Endothelial cell of umbilical vein (primary cell): ENCODE measurements at regions not wholly inside any gene's neighbourhood (a gene's known extent, or its start where the extent isn't known, plus 50 kb on each side); places are given as distances from the start of the nearest gene placed in this dataset.
"Not testable (repeated sequence)": the region's sequence is repeated elsewhere in the genome, so short reads cannot be mapped to it uniquely, and the experiment has no call there.

ENCODE experiments used
- BruUV-seq: library from RNA; stranded (reverse); fragments of 400-500 nt; replicated peaks from 2 replicates; lab custom pipeline; 2021; lab: Mats Ljungman, UMichigan
- CTCF ChIA-PET: fragments of 300-600, 350-600 bp; sonication (Branson Sonifier 250); formaldehyde crosslinking; loops from one replicate; lab custom pipeline; 2021; ENCODE audit warnings: antibody characterized with exemption, inconsistent platforms; lab: Charles Lee
- POLR2A ChIA-PET: fragments of 300-600, 350-600 bp; sonication (Branson Sonifier 250); formaldehyde crosslinking; loops from one replicate; lab custom pipeline; 2021; ENCODE audit warnings: antibody characterized with exemption, inconsistent platforms; lab: Charles Lee
- DNase-seq: peaks from one replicate; pipeline ENCODE4 v3.0.0-alpha.2; 2011; ENCODE audit warnings: low read depth, low spot score
- FAIRE-seq: peaks from 2 replicates; lab custom pipeline; 2011; peaks lifted over from hg19 to GRCh38; lab: Jason Lieb, UNC
- H2AFZ ChIP-seq: 2 replicates; pipeline ENCODE4 v1.6.0; 2012; ENCODE audit warnings: low read depth, low read length, control low read depth, inconsistent platforms
- H3K27ac ChIP-seq: 2 replicates; pipeline ENCODE4 v1.5.1; 2011; ENCODE audit warnings: low read depth, mild to moderate bottlenecking, control low read depth, low read length, moderate library complexity; ENCODE audit not compliant: insufficient read depth
- H3K27me3 ChIP-seq, 2 experiments: 2 replicates each; pipeline versions ENCODE4 v1.6.0 to v1.6.1; 2011; ENCODE audit warnings: low read length in 2 of 2, mixed read lengths in 1 of 2; ENCODE audit not compliant: control insufficient read depth in 2 of 2, insufficient read depth in 2 of 2
- H3K36me3 ChIP-seq, 2 experiments: 2 replicates in 1 of 2; 3 replicates in 1 of 2; pipeline ENCODE4 v1.5.1; 2011; ENCODE audit warnings: low read length in 2 of 2, mild to moderate bottlenecking in 1 of 2, moderate library complexity in 1 of 2; ENCODE audit not compliant: control insufficient read depth in 2 of 2, insufficient read depth in 2 of 2; ENCODE audit errors: extremely low read depth in 1 of 2
- H3K4me1 ChIP-seq: 3 replicates; pipeline ENCODE4 v1.5.1; 2011; ENCODE audit warnings: mild to moderate bottlenecking, low read length; ENCODE audit not compliant: control insufficient read depth, insufficient read depth; ENCODE audit errors: extremely low read depth
- H3K4me2 ChIP-seq: 2 replicates; pipeline ENCODE4 v1.6.1; 2011; ENCODE audit warnings: low read length, control low read depth, mixed read lengths; ENCODE audit not compliant: insufficient read depth
- H3K4me3 ChIP-seq, 3 experiments: fragments of 200-600 bp in 1 of 3; sonication (generic), shearing (Covaris generic) in 1 of 3; replicated peaks in 1 of 3; 2 replicates each; pipeline ENCODE4 v1.5.1; 2011 to 2016; ENCODE audit warnings: control low read depth in 3 of 3, low read length in 3 of 3, mild to moderate bottlenecking in 2 of 3, inconsistent platforms in 1 of 3, low read depth in 1 of 3, moderate library complexity in 1 of 3; ENCODE audit not compliant: insufficient read depth in 1 of 3
- H3K79me2 ChIP-seq: 2 replicates; pipeline ENCODE4 v1.6.0; 2012; ENCODE audit warnings: low read length, inconsistent platforms; ENCODE audit not compliant: control insufficient read depth, insufficient read depth
- H3K9ac ChIP-seq: replicated peaks from 2 replicates; pipeline ENCODE3; 2011; ENCODE audit warnings: low read length, control low read depth; ENCODE audit not compliant: insufficient read depth; ENCODE audit errors: extremely low read depth
- H3K9me1 ChIP-seq: replicated peaks from 3 replicates; pipeline ENCODE4 v1.6.0; 2011; ENCODE audit warnings: mild to moderate bottlenecking, low read length; ENCODE audit not compliant: control insufficient read depth, insufficient read depth; ENCODE audit errors: extremely low read depth
- H3K9me3 ChIP-seq: replicated peaks from 2 replicates; pipeline ENCODE4 v1.5.1; 2012; ENCODE audit warnings: low read length, inconsistent platforms; ENCODE audit not compliant: control insufficient read depth, insufficient read depth
- H4K20me1 ChIP-seq: replicated peaks from 2 replicates; pipeline ENCODE3; 2011; ENCODE audit warnings: mild to moderate bottlenecking, low read length; ENCODE audit not compliant: control insufficient read depth, insufficient read depth; ENCODE audit errors: extremely low read depth
- EZH2 ChIP-seq: IDR thresholded peaks from 2 replicates; pipeline ENCODE4 v1.6.1; 2012; ENCODE audit warnings: borderline replicate concordance, low read depth, mild to moderate bottlenecking, moderate library complexity, low read length, inconsistent platforms; ENCODE audit not compliant: severe bottlenecking
- JUN ChIP-seq: IDR thresholded peaks from 2 replicates; pipeline ENCODE4 v1.6.1; 2011; ENCODE audit warnings: borderline replicate concordance, low read depth; ENCODE audit not compliant: insufficient read length, insufficient read depth
- MAX ChIP-seq: IDR thresholded peaks from 2 replicates; pipeline ENCODE4 v1.6.1; 2011; ENCODE audit not compliant: insufficient read depth, insufficient read length
- POLR2AphosphoS5 ChIP-seq: IDR thresholded peaks from 2 replicates; pipeline ENCODE4 v1.6.1; 2012; ENCODE audit warnings: low read depth, mild to moderate bottlenecking, control low read depth, low read length, moderate library complexity; ENCODE audit not compliant: insufficient read depth
- dilution Hi-C: fragments of 300-500 bp; cut with MboI; formaldehyde crosslinking; loops from one replicate; pipeline ENCODE4 v1.15.0; 2019; ENCODE audit warnings: low sequenced_read_pairs; ENCODE audit not compliant: extremely low pct_ligation_motif_present
- intact Hi-C: fragments of 100-400 bp; cut with micrococcal nuclease; formaldehyde crosslinking; loops from one replicate; pipeline ENCODE4 v1.10.0; 2022

DNA sequence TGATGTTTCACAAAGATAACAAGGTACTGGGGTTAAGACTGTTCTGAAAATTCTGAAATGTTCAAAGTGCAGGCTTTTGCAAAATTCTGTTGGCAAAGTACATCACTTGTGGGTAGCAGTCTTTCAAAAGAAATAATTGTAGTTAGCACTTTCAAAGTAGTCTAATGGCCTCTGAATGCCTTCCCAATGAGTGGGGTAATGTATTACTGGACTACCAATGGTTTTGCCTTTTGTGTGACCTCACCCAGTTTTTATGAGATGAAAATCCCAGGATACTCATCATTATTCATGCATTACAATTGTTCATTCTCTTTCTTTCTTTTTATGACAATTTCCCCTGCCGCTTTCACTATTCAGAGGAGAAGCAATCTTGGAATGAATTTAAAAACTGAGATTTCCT is 686.1 kb downstream of the GLUD2 start:
- no peaks in the 10 kb centered on the region for H3K9me3 ChIP-seq
- no peak overlapping the region for H3K27ac ChIP-seq
- H3K9me1 ChIP-seq, result no peaks in the 10 kb centered on the region
- no peaks in the 10 kb centered on the region for H3K4me1 ChIP-seq
- H4K20me1 ChIP-seq, result no peaks in the 10 kb centered on the region
- no peaks in the 10 kb centered on the region for H3K27me3 ChIP-seq
- no TSS peak for BruUV-seq
- H3K79me2 ChIP-seq, result no peaks in the 10 kb centered on the region
- no peak overlapping the region for H2AFZ ChIP-seq
- intact Hi-C loops, result no loop called here
- ChIA-PET POLR2A (no interaction called here), CTCF (no interaction called here)
- no peak overlapping the region for H3K9ac ChIP-seq
- TF ChIP-seq MAX (no peak), POLR2AphosphoS5 (no peak)
- no peak overlapping the region for H3K4me2 ChIP-seq
- dilution Hi-C loops, result no loop called here
- no peak for FAIRE-seq
- no peaks in the 10 kb centered on the region for H3K36me3 ChIP-seq
- H3K4me3 ChIP-seq, result no peak overlapping the region
- no peak for DNase-seq

- no peaks in the 10 kb centered on the region for H3K79me2 ChIP-seq
- ChIA-PET POLR2A (no interaction called here), CTCF (no interaction called here)
- H3K27ac ChIP-seq, result no peak overlapping the region
- intact Hi-C loops (no loop called here), dilution Hi-C loops (no loop called here)
- no peak for TF ChIP-seq POLR2AphosphoS5
- no peak for TF ChIP-seq EZH2
- no peak for TF ChIP-seq JUN
- H3K9me3 ChIP-seq, result no peaks in the 10 kb centered on the region
- H3K4me3 ChIP-seq, result no peak overlapping the region
- no peaks in the 10 kb centered on the region for H3K9me1 ChIP-seq
- H4K20me1 ChIP-seq, result no peaks in the 10 kb centered on the region
- no peaks in the 10 kb centered on the region for H3K4me1 ChIP-seq
- DNase-seq, result no peak
- no TSS peak for BruUV-seq
- H3K4me2 ChIP-seq, result no peak overlapping the region
- FAIRE-seq, result no peak
- no peaks in the 10 kb centered on the region for H3K36me3 ChIP-seq
- no peaks in the 10 kb centered on the region for H3K27me3 ChIP-seq
- H2AFZ ChIP-seq, result no peak overlapping the region
- no peak overlapping the region for H3K9ac ChIP-seq
Measured at GRCh38 chrX:121746105-121746504, 698.7 kb downstream of the GLUD2 start.

- H3K9me1 ChIP-seq, intact Hi-C loops, DNase-seq, BruUV-seq, H3K9ac ChIP-seq, H3K9me3 ChIP-seq, H3K4me2 ChIP-seq, H3K4me1 ChIP-seq, dilution Hi-C loops, H3K27me3 ChIP-seq, H4K20me1 ChIP-seq, H3K36me3 ChIP-seq, H3K79me2 ChIP-seq, H3K4me3 ChIP-seq, H3K27ac ChIP-seq, H2AFZ ChIP-seq, FAIRE-seq, POLR2A ChIA-PET, CTCF ChIA-PET: not testable (repeated sequence)
Measured at GRCh38 chrX:121753602-121754001, 706.2 kb downstream of the GLUD2 start.
